Fibroblast of mammary gland (primary cell): ENCODE measurements at regions not wholly inside any gene's neighbourhood (a gene's known extent, or its start where the extent isn't known, plus 50 kb on each side); places are given as distances from the start of the nearest gene placed in this dataset.
A peak's percentile ranks its signal among the peaks of the same experiment; 100 is the strongest.

Experiments used
- DNase-seq: peaks from one replicate; pipeline ENCODE4 v3.0.0-alpha.2; 2010; ENCODE audit warnings: low read depth
- H3K4me3 ChIP-seq: 2 replicates; pipeline ENCODE4 v1.5.1; 2011; ENCODE audit warnings: low read depth, mild to moderate bottlenecking, low read length, moderate library complexity; ENCODE audit not compliant: control insufficient read depth
- CTCF ChIP-seq: conservative IDR thresholded peaks from 2 replicates; pipeline ENCODE4 v1.5.1; 2011; ENCODE audit warnings: low read depth, low read length, inconsistent platforms; ENCODE audit not compliant: control insufficient read depth, insufficient read depth

- peak; percentile 79 for TF ChIP-seq CTCF
- DNase-seq = peak; percentile 75
- no peak overlapping the region for H3K4me3 ChIP-seq
These were observed 63.3 kb upstream of the GALNT5 start for GRCh38 chr2:157194097-157194688.

- H3K4me3 ChIP-seq = no peak overlapping the region
- DNase-seq = no peak
- TF ChIP-seq CTCF = no peak
These were observed 62.7 kb upstream of the GALNT5 start for GRCh38 chr2:157194844-157195243.

- TF ChIP-seq CTCF = no peak
- H3K4me3 ChIP-seq = no peak overlapping the region
These were observed 60.5 kb upstream of the GALNT5 start for GRCh38 chr2:157196956-157197355.

GRCh38 chr2:157197848-157198247, 59.7 kb upstream of the GALNT5 start:
- TF ChIP-seq CTCF = no peak
- no peak overlapping the region for H3K4me3 ChIP-seq
- no peak for DNase-seq

More at GRCh38 chr2:157196956-157197355, 60.5 kb upstream of the GALNT5 start:
- DNase-seq = no peak

GRCh38 chr2:157203651-157204050, 53.9 kb upstream of the GALNT5 start:
- no peak for TF ChIP-seq CTCF
- DNase-seq = no peak
- no peak overlapping the region for H3K4me3 ChIP-seq

GRCh38 chr2:157204401-157204800, 53.1 kb upstream of the GALNT5 start:
- H3K4me3 ChIP-seq = no peak overlapping the region
- no peak for TF ChIP-seq CTCF
- no peak for DNase-seq

- DNase-seq = no peak
- no peak for TF ChIP-seq CTCF
- H3K4me3 ChIP-seq = no peak overlapping the region
These were observed 50.6 kb upstream of the GALNT5 start for GRCh38 chr2:157206916-157207315.
